Kasumi-1 (cell line): ENCODE measurements at regions not wholly inside any gene's neighbourhood (a gene's known extent, or its start where the extent isn't known, plus 50 kb on each side); places are given as distances from the start of the nearest gene placed in this dataset.

Source experiments
- DNase-seq, 2 experiments: peaks; one replicate each; lab custom pipeline; 2025; lab: John Stamatoyannopoulos, UW

DNA sequence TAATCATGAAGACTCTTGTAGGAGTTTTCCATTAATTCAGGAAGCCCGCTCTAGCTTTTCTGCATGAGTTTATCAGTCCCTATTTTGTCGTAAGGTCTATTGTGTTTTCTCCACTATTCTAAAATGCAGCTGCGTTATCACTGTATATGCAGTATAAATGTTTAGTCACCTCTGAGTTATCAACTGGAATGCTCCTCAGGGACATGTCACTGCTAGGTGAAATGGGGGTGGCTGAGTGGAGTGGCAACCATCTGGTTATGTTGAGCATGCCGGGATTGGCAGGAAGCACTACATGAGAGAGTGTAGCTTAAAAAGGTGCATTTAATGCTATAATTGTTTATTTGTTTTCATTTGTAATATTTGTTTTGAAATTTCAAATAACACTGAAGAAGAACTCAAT, 285.2 kb upstream of the ELAC2 start:
- DNase-seq: no peak

DNA sequence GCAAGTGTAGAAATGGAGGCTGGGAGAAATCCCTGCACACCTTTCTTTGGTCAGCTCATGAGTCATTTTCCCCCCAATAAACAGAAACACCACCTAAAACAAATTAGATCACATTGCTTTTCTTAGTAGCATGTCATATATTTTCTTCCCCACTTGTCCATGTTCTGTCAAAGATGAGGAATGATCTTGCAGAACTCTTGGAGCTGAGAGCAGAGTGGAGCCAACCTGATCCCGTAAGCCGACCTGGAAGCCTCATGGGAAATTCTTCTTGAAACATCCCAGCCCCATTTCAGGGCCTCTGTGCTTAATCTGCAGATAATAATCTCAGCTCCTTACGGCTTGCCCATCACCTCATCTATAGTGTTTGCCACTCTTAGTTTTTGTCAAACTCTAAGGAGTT, 284.6 kb upstream of the ELAC2 start:
- no peak for DNase-seq

- DNase-seq: no peak
These were observed 279.4 kb upstream of the ELAC2 start for GRCh38 chr17:13297183-13297582.

DNA sequence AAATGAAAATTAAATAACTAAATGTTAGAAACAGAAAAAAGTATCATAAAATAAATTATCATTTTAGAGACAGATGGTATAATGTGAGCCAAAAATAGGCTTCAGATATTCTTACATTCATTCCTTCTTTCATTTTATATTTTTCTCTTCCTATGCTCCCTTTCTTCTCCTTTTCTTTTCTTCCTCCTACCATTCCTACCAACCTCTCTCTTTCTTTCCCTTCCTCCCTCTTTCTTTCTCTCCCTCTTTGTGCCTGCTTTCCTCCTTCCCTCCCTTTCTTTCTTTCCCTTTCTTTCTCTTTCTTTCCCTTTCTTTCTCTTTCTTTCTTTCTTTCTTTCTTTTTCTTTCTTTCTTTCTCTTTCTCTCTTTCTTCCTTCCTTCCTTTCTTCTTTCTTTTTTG, 275.6 kb upstream of the ELAC2 start:
- no peak for DNase-seq

DNA sequence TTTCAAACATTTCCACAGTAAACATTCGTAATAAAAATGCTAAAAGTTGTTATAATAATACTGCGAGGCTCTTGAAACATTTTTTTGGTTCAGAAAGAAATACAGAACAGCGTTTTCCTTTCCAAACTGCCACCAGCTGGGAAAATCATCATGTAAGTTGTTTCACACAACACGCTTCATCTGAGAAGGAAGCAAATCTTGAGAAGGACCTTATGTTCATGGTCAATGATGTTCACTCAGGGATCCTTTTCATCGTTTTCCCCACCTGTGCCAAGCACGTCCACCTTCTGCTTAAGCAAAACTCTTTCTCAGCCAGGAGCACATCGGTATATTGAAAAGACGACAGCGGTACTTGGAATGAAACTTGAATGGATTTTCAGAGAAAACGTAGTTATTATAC, 274.5 kb upstream of the ELAC2 start:
- DNase-seq: no peak

- DNase-seq: no peak
These were observed 270.4 kb upstream of the ELAC2 start for GRCh38 chr17:13288248-13288647.

GRCh38 chr17:13287226-13287625, 269.4 kb upstream of the ELAC2 start:
- DNase-seq: no peak

DNA sequence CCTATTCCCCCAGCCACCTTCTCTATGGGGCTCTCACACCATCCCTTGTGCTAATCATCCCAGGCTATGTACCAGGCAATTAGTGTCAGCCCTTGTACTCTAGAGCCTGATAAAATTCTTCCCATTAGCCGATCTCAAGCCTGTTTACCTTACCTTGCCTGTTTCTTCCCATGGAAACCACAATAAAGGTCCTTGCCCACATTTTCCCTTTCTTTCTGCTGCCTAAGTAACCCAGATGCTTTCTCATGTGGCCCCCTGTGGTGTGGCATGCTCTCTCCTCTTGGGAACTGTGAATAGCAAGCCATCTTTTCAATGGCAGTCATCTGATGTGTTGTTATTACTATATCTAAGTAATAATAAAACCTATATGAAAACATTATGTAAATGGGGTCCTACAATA, 265.8 kb upstream of the ELAC2 start:
- no peak for DNase-seq

GRCh38 chr17:13281626-13282025, 263.8 kb upstream of the ELAC2 start:
- no peak for DNase-seq

- no peak for DNase-seq
These were observed 256.0 kb upstream of the ELAC2 start for GRCh38 chr17:13273806-13274205.

DNA sequence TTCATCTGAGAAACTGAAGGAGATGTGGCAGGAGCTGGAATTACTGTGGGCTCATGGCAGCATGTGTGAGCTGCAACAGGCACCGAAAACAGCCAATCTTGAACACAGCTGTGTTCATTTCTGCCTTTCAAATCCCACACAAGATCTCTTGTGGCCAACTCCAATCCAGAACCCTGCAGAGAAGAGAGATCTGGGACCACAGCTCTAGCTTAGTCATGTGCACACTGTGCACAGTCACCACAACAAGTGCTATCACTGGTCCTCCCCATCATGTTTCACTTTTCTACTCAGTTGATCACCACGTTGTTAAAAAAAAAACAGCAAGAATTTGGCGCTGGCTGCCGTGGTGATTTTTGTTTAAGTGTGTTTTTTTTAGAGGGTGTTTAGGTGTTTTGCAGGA, 254.5 kb upstream of the ELAC2 start:
- no peak for DNase-seq

- DNase-seq: no peak
These were observed 251.2 kb upstream of the ELAC2 start for GRCh38 chr17:13268791-13269595.

DNA sequence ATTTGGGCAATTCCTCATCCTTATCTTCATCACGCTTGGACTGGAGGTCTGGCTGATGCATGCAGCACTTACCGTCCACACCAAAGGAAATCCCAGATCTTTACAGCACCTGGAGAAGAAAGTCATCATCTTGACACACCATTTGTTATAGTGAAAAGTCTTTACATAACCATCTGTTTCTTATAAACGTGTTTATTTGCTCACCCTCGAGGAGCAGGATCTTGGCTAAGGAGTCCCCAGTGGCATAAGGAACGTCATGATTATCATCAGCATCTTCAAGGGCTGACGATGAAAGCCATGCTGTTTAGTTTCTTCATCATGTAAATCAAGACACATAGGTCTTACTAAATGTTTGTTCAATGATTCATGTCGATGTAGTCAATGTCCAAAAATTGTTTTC, 248.8 kb upstream of the ELAC2 start:
- no peak for DNase-seq

GRCh38 chr17:13265311-13265710, 247.5 kb upstream of the ELAC2 start:
- DNase-seq: no peak

- DNase-seq: no peak
These were observed 245.9 kb upstream of the ELAC2 start for GRCh38 chr17:13263746-13264145.

DNA sequence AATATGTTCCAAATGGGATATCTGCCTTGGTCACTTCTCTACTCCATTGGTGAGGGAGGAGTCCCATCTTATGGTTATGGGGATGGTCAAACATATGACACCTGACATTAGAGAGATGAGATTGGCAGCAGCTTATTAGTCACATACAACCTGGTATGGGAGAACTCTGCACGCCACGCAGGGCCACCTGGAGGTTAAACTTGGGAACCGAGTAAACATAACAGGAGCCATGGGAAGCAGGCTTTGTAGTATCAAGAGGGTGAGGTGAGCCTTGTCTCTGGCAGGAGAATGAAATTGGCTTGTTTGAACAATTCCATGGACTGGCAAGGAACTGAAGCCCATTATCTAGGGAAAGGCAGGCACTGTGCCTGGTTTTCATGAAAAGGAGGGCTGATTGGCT, 238.7 kb upstream of the ELAC2 start:
- no peak for DNase-seq

DNA sequence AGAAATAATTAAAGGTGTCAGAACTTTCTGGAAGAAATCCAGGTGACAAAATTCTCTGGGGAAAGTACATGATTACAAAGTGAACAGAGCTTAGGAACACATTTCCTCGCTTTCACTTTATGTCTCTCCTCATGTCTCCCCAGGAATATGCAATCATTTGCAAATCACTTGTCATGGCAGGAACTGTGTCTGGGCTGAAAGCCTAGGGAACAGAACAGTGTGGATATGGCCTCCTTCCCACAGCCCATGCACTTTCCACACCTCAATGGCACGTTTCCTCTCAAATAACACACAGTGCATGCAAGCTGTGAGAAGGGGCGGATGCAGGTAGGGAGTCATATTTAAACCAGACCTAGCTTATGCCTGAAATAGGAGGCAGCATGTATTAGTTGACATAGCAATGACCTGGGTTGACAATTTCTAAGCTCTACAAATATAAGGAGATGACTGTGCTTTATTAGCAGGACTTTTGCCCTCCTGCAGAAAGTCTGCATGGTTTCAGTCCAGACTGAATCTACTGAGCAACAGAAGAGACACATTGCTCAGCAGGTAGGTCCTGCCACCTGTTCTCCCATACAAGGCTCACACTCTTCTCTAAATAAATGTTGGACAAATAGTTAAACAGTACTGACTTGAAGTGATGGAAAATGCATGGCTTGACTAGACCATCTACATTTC, 236.0 kb upstream of the ELAC2 start:
- DNase-seq: no peak

GRCh38 chr17:13244513-13244912, 226.7 kb upstream of the ELAC2 start:
- no peak for DNase-seq

DNA sequence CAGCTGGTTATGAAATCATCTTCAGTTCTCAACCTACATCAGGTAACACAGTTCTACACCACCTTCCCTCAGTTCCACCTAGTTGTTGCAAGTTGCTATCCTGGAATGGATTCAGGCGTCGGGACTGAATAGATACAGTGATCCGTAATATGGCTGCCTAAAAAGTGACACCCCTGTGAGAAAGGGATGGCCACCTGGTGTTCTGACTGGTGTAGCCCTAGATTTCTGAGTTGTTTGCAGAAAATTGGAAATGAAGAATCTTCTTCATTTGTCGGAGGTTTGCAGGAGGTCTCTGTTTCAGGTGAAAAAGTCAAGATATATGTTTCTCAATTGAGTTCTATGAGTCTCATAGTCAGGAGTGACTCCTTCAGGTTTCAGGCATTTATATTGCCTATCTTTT, 225.8 kb upstream of the ELAC2 start:
- no peak for DNase-seq

DNA sequence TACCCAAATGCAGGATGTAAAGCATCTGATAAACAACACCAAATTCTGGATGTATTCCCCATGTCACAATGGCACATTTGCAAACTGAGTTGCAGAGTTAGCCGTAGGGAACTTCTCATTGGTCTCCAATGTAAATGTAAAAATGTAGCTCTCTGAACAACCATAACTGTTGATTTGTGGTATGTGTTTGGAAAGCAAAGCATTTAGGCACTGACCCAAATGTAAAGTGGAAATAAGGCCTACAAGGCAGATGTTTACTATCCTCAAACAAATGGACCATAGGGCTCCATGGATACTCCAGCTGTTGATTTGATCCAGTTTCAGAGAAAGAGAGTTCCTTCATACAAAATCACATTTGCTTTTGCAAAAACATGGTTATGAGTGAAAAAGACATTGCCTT, 223.0 kb upstream of the ELAC2 start:
- no peak for DNase-seq

DNA sequence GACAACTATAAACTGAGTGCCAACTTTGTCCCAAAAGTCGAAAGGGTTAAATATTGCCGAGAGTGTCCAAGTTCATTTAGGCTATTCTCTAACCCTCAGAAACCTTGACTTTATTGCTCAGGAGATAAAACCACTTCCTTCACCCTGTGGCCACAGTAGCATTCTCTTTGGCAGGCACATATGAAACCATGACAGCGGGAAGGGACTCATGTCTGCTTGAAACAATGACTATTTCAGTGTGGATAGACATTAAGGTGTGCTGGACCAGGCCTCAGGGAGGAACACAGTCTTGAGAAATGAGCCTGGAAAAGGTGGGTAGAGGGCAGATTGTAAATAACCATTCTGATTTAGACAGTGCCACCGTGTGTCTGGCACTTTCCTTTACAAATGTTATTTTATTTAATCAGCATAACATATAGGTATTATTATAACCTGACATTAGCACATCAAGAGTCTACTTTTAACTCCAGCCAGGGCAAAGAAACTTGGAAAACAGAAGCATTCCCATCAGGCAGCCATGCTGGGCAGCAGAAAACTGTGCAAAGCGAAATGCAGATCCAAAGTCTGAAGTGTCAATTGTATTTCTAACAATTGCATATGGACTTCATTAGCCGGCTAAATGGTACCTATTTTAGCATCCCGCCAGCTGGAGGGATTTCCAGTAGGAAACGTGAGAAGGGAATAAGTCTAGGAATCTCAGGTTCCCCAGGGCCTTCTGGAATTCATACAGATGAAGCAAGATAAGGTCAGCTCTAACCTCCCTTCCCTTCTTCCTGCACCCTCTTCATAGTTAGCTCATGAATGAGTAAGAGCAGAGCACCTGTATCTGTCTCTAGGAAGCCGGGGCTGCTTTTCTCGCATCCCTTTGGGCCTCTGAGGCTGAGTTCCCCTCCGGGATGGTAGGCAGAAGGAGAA, 212.8 kb upstream of the ELAC2 start:
- no peak for DNase-seq

DNA sequence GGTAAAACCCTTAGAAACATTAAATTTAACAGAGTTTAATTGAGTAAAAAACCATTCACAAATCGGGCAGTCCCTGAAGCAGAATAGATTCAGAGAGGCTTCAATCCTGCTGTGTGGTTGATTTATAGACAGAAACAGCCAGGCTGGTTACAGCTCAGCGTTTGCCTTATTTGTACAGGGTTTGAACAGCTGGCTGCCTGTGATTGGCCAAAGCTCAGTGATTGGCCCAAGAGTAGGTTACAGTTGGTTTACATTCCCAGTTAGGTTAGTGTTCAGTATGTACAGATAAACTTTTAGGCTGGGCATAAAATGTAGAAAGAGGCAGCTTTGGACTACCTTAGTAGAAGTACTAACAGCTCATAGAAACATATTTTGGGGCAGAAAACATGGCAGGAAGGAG, 210.4 kb upstream of the ELAC2 start:
- no peak for DNase-seq

GRCh38 chr17:13222975-13223374, 205.1 kb upstream of the ELAC2 start:
- no peak for DNase-seq
